Stimulated activated effector memory CD8-positive, alpha-beta T cell treated with anti-CD3 and anti-CD28 coated beads, Interleukin-12 subunit alpha, Interleukin-12 subunit beta, amount 100 ng/mL, for 72 hours (primary cell): ENCODE measurements at regions not wholly inside any gene's neighbourhood (a gene's known extent, or its start where the extent isn't known, plus 50 kb on each side); places are given as distances from the start of the nearest gene placed in this dataset.

Experiments
- ATAC-seq: fragments of 150-1000 bp; cut with Tn5 transposase; 2 replicates; pipeline ENCODE4 v1.10.0; 2021
- DNase-seq, 2 donors: peaks; one replicate each; pipeline ENCODE4 v3.0.0; 2021 to 2022; ENCODE audit warnings: low spot score in 2 of 2
- H3K27ac Mint-ChIP-seq: one replicate; pipeline ENCODE4 v1.8.0; 2022; ENCODE audit warnings: mild to moderate bottlenecking, mixed read lengths
- H3K36me3 Mint-ChIP-seq: one replicate; pipeline ENCODE4 v1.8.0; 2022; ENCODE audit warnings: mild to moderate bottlenecking, mixed read lengths
- H3K4me1 Mint-ChIP-seq: one replicate; pipeline ENCODE4 v1.8.0; 2022; ENCODE audit warnings: mixed read lengths
- H3K4me3 Mint-ChIP-seq: one replicate; pipeline ENCODE4 v1.8.0; 2022; ENCODE audit warnings: mild to moderate bottlenecking, mixed read lengths
- H3K9me3 Mint-ChIP-seq: one replicate; pipeline ENCODE4 v1.8.0; 2022; ENCODE audit warnings: mixed read lengths

- Mint-ChIP-seq H3K36me3 (no peaks in the 10 kb centered on the region), H3K27ac (no peak overlapping the region), H3K9me3 (no peaks in the 10 kb centered on the region), H3K4me3 (no peak overlapping the region), H3K4me1 (no peaks in the 10 kb centered on the region)
- no peak for ATAC-seq
- no peak for DNase-seq
Measured at GRCh38 chr2:6674381-6674780, 191.3 kb downstream of the CMPK2 start.

- no peaks in the 10 kb centered on the region for H3K4me1 Mint-ChIP-seq
- H3K4me3 Mint-ChIP-seq, result no peak overlapping the region
- DNase-seq (no peak), ATAC-seq (no peak)
- no peaks in the 10 kb centered on the region for H3K36me3 Mint-ChIP-seq
- no peaks in the 10 kb centered on the region for H3K9me3 Mint-ChIP-seq
- H3K27ac Mint-ChIP-seq, result no peak overlapping the region
Measured at GRCh38 chr2:6675791-6676190, 189.9 kb downstream of the CMPK2 start.

GRCh38 chr2:6676241-6676640, 189.5 kb downstream of the CMPK2 start:
- ATAC-seq (no peak), DNase-seq (no peak)
- Mint-ChIP-seq H3K9me3 (no peaks in the 10 kb centered on the region), H3K4me1 (no peaks in the 10 kb centered on the region), H3K4me3 (no peak overlapping the region), H3K36me3 (no peaks in the 10 kb centered on the region), H3K27ac (no peak overlapping the region)

DNA sequence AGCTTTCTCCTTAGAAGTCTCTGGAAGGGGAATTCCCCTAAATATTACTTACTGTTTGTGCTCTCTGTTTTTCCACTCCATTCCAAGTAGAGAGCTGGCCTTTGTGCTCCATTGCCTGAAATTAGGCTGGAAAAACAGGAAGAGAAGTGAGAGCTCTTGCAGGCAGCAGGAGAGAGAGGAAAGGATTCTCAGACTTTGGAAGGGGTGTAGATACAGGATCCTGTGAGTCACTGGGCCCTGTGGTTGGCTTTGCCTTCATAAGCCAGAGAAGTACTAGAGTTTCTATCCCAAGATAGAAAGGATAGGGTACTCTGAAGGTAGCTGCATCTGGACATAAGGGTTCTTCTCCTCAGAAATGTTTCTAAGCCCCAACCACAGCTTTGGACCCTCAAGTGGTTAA, 188.9 kb downstream of the CMPK2 start:
- ATAC-seq, result no peak
- no peaks in the 10 kb centered on the region for H3K9me3 Mint-ChIP-seq
- no peak overlapping the region for H3K4me3 Mint-ChIP-seq
- H3K36me3 Mint-ChIP-seq, result no peaks in the 10 kb centered on the region
- H3K27ac Mint-ChIP-seq, result no peak overlapping the region
- no peaks in the 10 kb centered on the region for H3K4me1 Mint-ChIP-seq
- DNase-seq, result no peak

GRCh38 chr2:6679471-6679870, 186.2 kb downstream of the CMPK2 start:
- H3K9me3 Mint-ChIP-seq, result no peaks in the 10 kb centered on the region
- H3K27ac Mint-ChIP-seq, result no peak overlapping the region
- no peak overlapping the region for H3K4me3 Mint-ChIP-seq
- H3K4me1 Mint-ChIP-seq, result no peaks in the 10 kb centered on the region
- ATAC-seq, result no peak
- no peaks in the 10 kb centered on the region for H3K36me3 Mint-ChIP-seq
- DNase-seq, result no peak

- ATAC-seq (no peak), DNase-seq (no peak)
- Mint-ChIP-seq H3K9me3 (no peaks in the 10 kb centered on the region), H3K36me3 (no peaks in the 10 kb centered on the region), H3K4me1 (no peaks in the 10 kb centered on the region), H3K4me3 (no peak overlapping the region), H3K27ac (no peak overlapping the region)
Measured at GRCh38 chr2:6683516-6683915, 182.2 kb downstream of the CMPK2 start.

GRCh38 chr2:6685447-6685846, 180.3 kb downstream of the CMPK2 start:
- H3K27ac Mint-ChIP-seq, result no peak overlapping the region

GRCh38 chr2:6692056-6692455, 173.7 kb downstream of the CMPK2 start:
- no peaks in the 10 kb centered on the region for H3K4me1 Mint-ChIP-seq
- H3K9me3 Mint-ChIP-seq, result no peaks in the 10 kb centered on the region
- ATAC-seq (no peak), DNase-seq (no peak)
- H3K4me3 Mint-ChIP-seq, result no peak overlapping the region
- no peaks in the 10 kb centered on the region for H3K36me3 Mint-ChIP-seq
- no peak overlapping the region for H3K27ac Mint-ChIP-seq

More at GRCh38 chr2:6685447-6685846, 180.3 kb downstream of the CMPK2 start:
- Mint-ChIP-seq H3K4me3 (no peak overlapping the region), H3K36me3 (no peaks in the 10 kb centered on the region), H3K4me1 (no peaks in the 10 kb centered on the region), H3K9me3 (no peaks in the 10 kb centered on the region)
- no peak for ATAC-seq
- no peak for DNase-seq

- Mint-ChIP-seq H3K4me1 (no peaks in the 10 kb centered on the region), H3K4me3 (no peak overlapping the region), H3K36me3 (no peaks in the 10 kb centered on the region), H3K9me3 (no peaks in the 10 kb centered on the region), H3K27ac (no peak overlapping the region)
- ATAC-seq (no peak), DNase-seq (no peak)
Measured at GRCh38 chr2:6692819-6693218, 172.9 kb downstream of the CMPK2 start.

DNA sequence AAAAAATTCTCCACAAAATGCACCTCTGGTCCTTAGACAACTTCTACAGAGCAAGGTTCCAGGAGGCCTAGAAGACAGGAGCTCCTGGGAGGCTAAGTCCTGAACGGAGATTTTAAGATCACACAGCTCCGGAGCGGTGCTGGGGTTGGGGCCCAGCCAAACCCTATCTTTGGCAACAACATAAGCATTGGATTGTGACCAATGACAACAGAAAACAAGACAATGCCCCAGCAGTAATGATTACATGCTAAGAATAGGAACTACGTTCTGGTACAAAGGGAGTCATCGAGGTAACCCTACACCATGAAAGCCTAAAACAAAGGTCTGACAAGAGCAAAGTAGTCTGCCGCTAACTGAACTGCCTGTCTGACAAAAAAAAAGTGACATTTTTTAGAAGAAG, 171.2 kb downstream of the CMPK2 start:
- Mint-ChIP-seq H3K36me3 (no peaks in the 10 kb centered on the region), H3K27ac (no peak overlapping the region), H3K4me1 (no peaks in the 10 kb centered on the region), H3K9me3 (no peaks in the 10 kb centered on the region), H3K4me3 (no peak overlapping the region)
- DNase-seq (no peak), ATAC-seq (no peak)

DNA sequence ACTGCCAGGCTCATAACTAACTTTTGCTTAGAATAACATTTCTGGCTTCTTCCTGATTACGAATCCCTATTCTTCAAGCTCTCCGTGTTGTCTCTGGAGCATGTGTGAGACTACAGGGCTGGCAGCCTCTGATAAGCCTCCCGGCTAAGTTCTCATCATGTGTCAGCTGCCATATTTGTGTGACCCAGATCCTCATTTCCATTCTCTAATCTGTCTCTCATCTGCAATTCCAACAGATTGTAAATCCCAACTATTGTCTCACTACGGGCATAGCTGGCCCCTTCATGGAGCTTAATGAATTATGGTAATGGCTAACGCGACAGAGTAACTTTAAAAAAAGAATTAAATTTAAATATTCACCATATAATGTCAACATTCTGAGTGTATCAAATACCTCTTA, 165.4 kb downstream of the CMPK2 start:
- DNase-seq (no peak), ATAC-seq (no peak)
- Mint-ChIP-seq H3K27ac (no peak overlapping the region), H3K9me3 (peaks cover 17% of the 10 kb centered on the region), H3K4me3 (no peak overlapping the region), H3K4me1 (no peaks in the 10 kb centered on the region), H3K36me3 (no peaks in the 10 kb centered on the region)

DNA sequence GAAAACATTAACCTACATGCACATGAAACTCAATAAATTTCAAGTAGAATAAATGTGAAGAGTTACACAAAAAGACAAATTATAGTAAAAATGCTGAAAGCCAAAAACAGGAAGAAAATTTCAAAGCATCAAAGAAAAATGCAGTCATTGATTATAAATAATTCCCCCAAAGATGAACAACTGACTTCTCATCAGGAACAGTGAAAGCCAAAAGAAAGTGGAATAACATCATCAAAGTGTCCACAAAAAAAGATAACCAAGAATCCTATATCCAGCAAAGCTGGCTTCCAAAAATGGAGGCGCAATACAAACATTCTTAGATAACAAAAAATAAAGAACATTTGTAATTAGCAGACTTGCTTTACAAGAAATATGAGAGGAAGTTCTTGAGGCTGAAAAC, 161.6 kb downstream of the CMPK2 start:
- H3K36me3 Mint-ChIP-seq, result no peaks in the 10 kb centered on the region
- H3K4me1 Mint-ChIP-seq, result no peaks in the 10 kb centered on the region
- H3K4me3 Mint-ChIP-seq, result no peak overlapping the region
- H3K9me3 Mint-ChIP-seq, result peaks cover 17% of the 10 kb centered on the region
- H3K27ac Mint-ChIP-seq, result no peak overlapping the region
- DNase-seq, result no peak
- ATAC-seq, result no peak

DNA sequence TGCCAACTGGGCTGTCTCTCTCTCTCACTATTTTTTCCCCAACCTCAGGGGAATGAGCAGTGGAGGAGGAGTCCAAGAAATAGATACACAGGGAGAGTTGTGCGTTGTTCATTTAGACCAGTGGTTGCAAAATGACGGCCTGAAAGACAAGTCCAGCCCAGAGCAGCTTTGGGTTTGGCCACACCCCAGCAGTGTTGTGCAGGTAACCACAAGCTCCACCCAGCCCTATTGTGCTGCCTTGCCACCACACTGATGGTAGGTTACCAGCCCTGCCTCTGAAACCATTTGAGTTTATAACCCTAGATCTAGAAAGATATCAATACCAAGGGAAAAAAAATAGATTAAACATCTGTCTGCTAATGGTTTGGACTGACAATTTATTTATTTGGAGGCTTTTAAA, 144.3 kb downstream of the CMPK2 start:
- Mint-ChIP-seq H3K36me3 (no peaks in the 10 kb centered on the region), H3K4me3 (no peak overlapping the region), H3K27ac (no peak overlapping the region), H3K4me1 (no peaks in the 10 kb centered on the region), H3K9me3 (no peaks in the 10 kb centered on the region)
- DNase-seq (no peak), ATAC-seq (no peak)

- DNase-seq, result no peak
- no peaks in the 10 kb centered on the region for H3K9me3 Mint-ChIP-seq
- no peak overlapping the region for H3K27ac Mint-ChIP-seq
- no peak for ATAC-seq
- no peaks in the 10 kb centered on the region for H3K4me1 Mint-ChIP-seq
- H3K4me3 Mint-ChIP-seq, result no peak overlapping the region
- no peaks in the 10 kb centered on the region for H3K36me3 Mint-ChIP-seq
Measured at GRCh38 chr2:6722574-6722973, 143.1 kb downstream of the CMPK2 start.

DNA sequence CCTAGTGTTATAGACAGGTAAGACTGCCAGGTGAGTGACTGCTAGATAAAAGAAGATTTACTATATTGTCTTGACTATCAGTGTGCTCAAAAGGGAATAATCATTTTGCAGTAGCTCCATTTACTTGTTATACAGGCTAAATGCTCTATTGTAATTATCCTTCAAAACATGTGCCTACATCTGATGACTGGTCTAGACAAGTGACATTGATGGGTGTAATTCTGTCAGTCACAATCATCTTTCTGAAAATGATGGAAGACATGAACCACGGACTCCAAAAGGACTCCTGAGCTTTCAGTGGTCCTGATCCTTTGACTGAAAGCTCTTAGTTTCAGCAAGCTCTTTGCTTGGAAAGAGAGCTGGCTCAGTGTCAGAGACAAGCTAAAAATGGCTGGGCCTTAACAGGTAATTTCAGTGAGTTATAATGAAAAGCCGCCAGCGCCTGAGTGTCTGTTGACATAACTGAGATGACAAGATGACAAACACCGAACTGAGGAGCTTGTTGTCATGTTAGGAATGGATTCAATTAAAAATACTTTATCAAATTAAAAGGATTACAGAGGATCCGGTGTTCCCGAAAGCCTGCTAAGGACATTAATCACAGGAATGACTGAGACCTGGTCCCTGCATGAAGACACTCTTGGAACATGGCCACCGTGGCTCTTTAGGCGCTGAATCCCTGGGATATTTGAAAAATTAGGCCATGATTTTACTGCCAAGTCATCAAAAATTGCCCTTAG, 141.7 kb downstream of the CMPK2 start:
- no peaks in the 10 kb centered on the region for H3K4me1 Mint-ChIP-seq
- H3K9me3 Mint-ChIP-seq, result no peaks in the 10 kb centered on the region
- H3K4me3 Mint-ChIP-seq, result no peak overlapping the region
- H3K27ac Mint-ChIP-seq, result no peak overlapping the region
- no peaks in the 10 kb centered on the region for H3K36me3 Mint-ChIP-seq
- ATAC-seq (no peak), DNase-seq (no peak)

GRCh38 chr2:6724605-6725140, 141.0 kb downstream of the CMPK2 start:
- no peak for DNase-seq
- H3K4me1 Mint-ChIP-seq, result no peaks in the 10 kb centered on the region
- no peaks in the 10 kb centered on the region for H3K36me3 Mint-ChIP-seq
- no peak overlapping the region for H3K27ac Mint-ChIP-seq
- no peak overlapping the region for H3K4me3 Mint-ChIP-seq
- no peaks in the 10 kb centered on the region for H3K9me3 Mint-ChIP-seq
- ATAC-seq, result no peak
